NCI-H69 (cell line): ENCODE measurements at regions not wholly inside any gene's neighbourhood (a gene's known extent, or its start where the extent isn't known, plus 50 kb on each side); places are given as distances from the start of the nearest gene placed in this dataset.

Experiments used
- DNase-seq: peaks from one replicate; lab custom pipeline; 2025; lab: John Stamatoyannopoulos, UW

DNA sequence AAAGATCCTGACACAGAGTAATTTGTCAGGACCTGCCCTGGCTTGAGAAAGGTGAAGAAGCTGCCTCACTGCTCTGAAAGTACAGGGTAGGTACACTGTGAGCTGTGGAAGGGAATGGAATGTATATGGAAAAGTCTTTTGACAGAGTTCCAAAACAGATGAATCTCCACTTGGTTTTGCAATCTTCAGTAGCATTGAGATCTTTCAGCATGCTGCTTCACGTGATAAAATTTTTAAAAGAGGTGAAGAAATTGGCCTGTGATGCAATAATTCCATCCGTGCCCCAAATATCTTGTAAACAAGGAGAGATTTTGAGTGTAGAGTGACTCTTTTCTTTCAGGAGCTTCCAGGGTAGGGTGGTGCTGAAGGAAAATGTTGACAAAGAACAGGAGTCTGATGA, 123.1 kb downstream of the OSR1 start:
- no peak for DNase-seq

DNA sequence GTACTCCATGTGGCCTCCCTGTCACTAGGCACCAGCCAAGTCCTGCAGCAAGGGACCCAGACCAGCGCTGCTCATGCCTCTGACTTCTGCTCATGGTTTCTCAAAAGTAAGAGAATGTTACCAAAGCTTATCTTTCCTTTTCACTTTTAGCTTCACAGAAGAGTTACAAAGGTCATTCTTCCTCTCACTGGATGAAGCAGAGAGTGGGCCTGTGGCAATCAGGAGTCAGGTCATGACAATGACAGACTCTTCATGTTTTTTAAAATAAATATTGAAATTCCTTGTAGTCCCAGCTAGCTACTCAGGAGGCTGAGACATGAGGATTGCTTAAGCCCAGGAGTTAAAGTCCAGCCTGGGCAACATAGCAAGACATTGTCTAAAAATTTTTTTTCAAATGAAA, 126.1 kb downstream of the OSR1 start:
- DNase-seq = no peak

GRCh38 chr2:19231625-19232024, 126.8 kb downstream of the OSR1 start:
- DNase-seq = no peak

DNA sequence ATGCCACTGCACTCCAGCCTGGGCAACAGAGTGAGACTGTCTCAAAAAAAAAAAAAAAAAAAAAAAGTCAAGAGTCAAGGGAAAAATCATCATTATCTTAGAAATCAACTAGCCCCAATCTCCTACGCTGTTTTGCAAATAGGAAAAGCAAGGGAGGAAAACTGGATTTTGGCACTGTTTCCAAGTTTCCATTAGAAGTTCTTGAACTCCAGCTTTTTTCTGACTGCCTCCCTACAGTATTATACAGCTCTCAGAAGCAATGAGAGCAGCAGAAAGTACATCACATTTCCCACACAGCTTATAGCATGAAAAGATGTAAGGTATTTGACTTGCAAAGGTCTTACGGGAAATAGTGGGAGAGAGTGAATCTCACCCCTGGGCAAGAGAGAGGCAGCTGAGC, 127.8 kb downstream of the OSR1 start:
- DNase-seq = no peak

GRCh38 chr2:19228715-19229114, 129.7 kb downstream of the OSR1 start:
- DNase-seq = no peak

DNA sequence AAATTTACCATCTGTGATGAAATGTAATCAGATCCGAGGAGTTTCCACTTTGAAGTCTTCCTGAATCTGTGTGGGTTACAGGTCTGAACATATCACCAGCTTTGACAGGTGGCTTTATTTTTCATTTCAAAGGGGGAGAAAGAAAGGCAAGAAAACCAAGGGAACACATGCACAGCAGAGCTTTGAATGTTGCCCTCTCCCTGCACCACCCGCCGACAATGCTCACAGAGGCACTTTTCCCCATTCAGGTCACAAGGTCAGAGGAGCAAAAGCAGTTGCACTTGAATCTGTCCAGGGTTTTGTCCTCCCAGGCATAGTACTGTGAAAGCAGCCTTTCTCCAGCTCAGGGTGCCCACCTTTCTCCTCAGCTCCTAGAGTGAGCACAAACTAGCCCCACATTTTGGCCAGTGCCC, 130.2 kb downstream of the OSR1 start:
- no peak for DNase-seq

- DNase-seq = no peak
Measured at GRCh38 chr2:19226871-19227270, 131.6 kb downstream of the OSR1 start.

- DNase-seq = no peak
Measured at GRCh38 chr2:19226386-19226785, 132.0 kb downstream of the OSR1 start.

- no peak for DNase-seq
Measured at GRCh38 chr2:19225931-19226330, 132.5 kb downstream of the OSR1 start.

GRCh38 chr2:19225126-19225525, 133.3 kb downstream of the OSR1 start:
- DNase-seq = no peak

- DNase-seq = no peak
Measured at GRCh38 chr2:19224486-19224885, 133.9 kb downstream of the OSR1 start.

GRCh38 chr2:19224011-19224410, 134.4 kb downstream of the OSR1 start:
- DNase-seq = no peak

GRCh38 chr2:19219060-19219459, 139.4 kb downstream of the OSR1 start:
- no peak for DNase-seq

DNA sequence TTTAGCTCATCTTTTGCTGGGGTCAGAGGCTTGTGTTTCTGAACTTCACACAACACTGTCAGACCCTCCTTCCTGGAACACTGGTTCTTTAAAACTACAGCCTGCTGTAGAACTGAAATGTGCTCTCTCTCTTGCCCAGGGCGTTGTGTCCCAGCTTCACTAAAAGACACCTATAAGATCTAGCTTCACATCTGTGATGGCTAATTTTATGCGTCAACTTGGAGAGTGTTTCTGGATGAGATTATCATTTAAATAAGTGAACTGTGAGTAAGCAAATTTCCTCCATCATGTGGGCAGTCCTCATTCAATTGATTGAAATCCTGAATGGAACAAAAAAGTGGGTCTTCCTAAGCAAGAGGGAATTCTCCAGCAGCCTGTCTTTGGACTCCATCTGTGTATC, 140.3 kb downstream of the OSR1 start:
- no peak for DNase-seq

DNA sequence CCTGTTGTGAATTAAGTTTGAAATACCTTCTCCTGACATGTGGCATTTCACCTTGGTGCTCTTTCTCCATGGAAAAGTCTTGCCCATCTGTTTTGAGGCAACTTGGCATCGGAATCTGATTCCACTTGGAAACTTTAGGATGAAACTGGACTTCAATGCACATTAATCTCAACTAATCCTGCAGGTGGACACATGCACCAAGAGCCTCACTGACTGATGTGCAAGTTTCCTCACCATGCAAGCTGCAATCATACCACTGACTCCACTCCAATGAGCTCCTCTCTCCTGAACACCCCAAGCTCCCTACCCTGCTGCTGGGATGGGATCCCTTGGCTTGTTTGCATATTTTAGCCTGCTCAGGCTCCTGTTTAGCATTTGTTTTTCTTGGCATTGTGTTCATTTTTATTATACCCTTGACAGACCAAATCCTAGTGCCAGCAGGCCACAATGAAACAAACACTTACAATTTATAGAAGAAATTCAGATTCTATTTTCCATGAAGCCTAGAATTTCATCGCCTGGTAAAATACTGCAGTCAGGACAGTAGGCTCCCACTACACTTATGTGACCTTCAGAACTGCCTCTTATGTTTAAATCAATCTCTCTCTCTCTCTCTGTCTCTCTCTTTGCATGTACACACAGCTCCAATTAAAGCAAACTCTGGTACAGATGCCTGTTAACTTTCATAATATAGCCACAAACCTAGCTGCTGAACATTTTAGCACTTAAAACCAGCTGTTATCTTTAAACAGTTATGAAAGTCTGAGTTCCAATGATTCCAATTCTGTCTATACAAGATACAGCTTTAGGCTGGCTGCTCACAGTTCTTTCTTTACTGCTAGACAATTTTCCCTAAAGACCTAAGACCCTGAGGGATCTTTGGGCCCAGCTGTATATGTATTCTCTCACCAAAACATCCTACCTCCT, 141.5 kb downstream of the OSR1 start:
- no peak for DNase-seq

- DNase-seq = no peak
Measured at GRCh38 chr2:19216238-19216637, 142.2 kb downstream of the OSR1 start.

DNA sequence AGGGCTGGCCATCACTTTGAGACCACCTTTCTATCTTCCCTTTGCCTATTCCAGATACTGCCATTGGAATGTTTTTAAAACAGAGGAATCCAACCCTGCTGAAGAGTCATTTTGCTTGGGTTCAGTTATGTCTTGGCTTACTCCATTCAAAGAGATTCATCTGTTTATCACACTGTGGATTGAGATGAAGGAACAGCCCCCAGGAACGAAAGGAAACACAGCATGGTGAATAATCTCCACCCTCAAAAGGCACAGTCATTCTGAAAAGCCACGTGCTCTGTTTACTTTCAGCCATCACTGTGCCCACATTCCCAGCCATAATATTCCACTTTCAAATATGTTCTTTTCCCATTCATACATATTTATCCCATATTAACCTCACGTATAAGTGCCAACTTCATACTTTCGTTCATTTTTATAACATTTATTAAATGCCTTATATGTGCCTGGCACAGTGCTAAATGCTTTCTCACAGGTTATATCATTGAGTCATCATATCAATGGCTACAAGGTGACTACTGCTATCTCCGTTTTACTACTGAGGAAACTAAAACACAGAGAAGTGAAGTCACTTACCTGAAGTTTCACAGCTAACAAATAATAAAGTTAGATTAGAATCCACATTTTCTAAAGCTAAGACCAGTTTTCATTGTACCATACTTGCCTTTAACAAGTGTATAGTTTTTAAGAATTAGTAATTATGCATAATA, 143.6 kb downstream of the OSR1 start:
- no peak for DNase-seq

DNA sequence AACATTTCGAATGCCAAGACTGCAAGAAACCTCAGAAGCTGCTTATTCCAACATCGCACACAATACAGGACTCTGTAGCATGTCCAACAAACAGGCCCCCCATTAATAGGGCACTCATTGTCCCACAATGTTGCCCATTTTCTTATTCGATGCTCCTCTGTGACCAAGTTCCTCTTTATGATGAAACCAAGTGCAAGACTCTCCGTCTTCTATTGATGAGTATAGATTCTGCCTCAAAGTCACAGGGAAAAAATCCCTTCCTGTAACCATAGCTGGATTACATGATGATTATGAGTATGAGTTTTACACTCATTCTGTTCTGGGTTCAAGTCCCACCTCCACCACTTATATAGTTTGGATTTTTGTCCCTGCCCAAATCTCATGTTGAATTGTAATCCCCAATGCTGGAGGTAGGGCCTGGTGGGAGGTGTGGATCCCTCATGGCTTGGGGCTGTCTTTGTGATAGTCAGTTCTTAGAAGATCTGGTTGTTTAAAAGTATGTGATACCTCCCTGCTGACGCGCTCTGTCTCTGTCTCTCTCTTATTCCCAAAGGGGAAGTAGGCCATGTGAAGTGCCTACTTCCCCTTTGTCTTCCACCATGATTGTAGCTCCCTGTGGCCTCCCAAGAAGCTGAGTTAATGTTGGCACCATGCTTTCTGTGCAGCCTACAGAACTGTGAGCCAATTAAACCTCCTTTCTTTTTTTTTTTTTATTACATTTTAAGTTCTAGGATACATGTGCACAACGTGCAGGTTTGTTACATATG, 148.7 kb downstream of the OSR1 start:
- DNase-seq = no peak

GRCh38 chr2:19208479-19209199, 149.8 kb downstream of the OSR1 start:
- no peak for DNase-seq

DNA sequence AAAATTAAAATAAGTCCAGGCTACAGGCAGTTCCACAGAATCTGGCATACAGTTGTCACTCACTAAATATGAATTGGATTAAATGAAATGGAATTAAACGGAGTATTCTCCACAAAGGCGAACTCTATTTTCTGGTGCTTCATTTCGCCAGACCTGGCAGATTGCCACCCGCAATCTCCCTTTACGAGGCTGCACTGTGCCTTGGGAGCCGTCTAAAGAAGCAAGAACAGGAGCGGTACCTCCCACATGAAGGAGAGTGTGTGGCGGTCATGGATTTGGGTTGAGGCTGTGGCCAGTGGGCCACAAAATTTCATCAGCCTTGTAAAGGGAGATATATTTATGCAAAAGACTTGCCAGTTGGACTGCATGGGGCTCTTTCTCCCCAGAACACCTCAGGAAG, 151.0 kb downstream of the OSR1 start:
- DNase-seq = no peak

GRCh38 chr2:19205983-19206533, 152.4 kb downstream of the OSR1 start:
- DNase-seq = no peak

DNA sequence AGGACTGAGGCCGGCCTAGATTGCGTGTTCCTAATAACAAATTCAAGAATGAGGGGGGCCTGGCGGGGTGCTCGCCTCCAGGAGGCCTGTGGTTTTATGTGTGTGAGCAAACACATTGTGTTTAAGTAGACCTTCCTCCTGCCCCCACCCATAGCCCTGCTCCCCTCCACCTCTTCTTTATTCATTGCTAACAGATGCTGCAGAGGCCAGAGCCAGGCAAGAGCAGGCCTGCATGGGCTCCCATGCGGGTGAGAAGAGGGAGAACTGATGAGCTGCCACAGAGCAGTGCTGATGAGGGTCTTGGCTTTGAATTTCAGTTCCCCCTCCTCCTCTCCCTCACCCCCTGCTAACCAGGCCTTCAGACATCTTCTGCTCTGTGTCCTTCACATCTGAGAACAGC, 154.6 kb downstream of the OSR1 start:
- no peak for DNase-seq
